Right lobe of liver (tissue), 6 donors: ENCODE measurements at regions not wholly inside any gene's neighbourhood (a gene's known extent, or its start where the extent isn't known, plus 50 kb on each side); places are given as distances from the start of the nearest gene placed in this dataset.

Experiments used
- ATAC-seq, 4 donors: fragments of 200-7000 bp; cut with Tn5 transposase; one replicate each; pipeline ENCODE4 v1.9.1; 2020; ENCODE audit warnings: mild to moderate bottlenecking in 4 of 4, moderate library complexity in 4 of 4
- DNase-seq, 3 donors: peaks; one replicate each; pipeline ENCODE4 v3.0.0-alpha.2; 2020
- H3K27ac ChIP-seq, 3 donors: fragments of 200-600 bp; one replicate each; pipeline ENCODE4 v1.8.0; 2022
- H3K27me3 ChIP-seq, 2 donors: fragments of 200-600 bp; one replicate each; pipeline ENCODE4 v1.8.0; 2022
- H3K36me3 ChIP-seq, 4 donors: fragments of 200-600 bp; sonication (generic) in 1 of 4; one replicate each; pipeline versions ENCODE4 v1.5.1 to v1.8.0; 2017 to 2022; ENCODE audit warnings: control low read depth in 1 of 4
- H3K4me1 ChIP-seq, 4 donors: fragments of 200-600 bp; sonication (generic) in 1 of 4; one replicate each; pipeline versions ENCODE4 v1.5.1 to v1.8.0; 2017 to 2022; ENCODE audit warnings: control low read depth in 1 of 4
- H3K4me3 ChIP-seq, 3 donors: fragments of 200-600 bp; one replicate each; pipeline ENCODE4 v1.8.0; 2022
- H3K9me3 ChIP-seq, 4 donors: fragments of 200-600 bp; sonication (generic) in 1 of 4; one replicate each; pipeline versions ENCODE4 v1.5.1 to v1.8.0; 2017 to 2022; ENCODE audit warnings: control low read depth in 1 of 4
- CTCF ChIP-seq, 4 donors: fragments of 200-600 bp in 3 of 4; fragments of 450-650 bp in 1 of 4; IDR thresholded peaks; one replicate each; pipeline versions ENCODE4 v1.5.1 to v1.8.0; 2016 to 2022; ENCODE audit warnings: antibody characterized with exemption in 4 of 4, mild to moderate bottlenecking in 2 of 4
- POLR2A ChIP-seq: fragments of 450-650 bp; IDR thresholded peaks from one replicate; pipeline ENCODE4 v1.6.1; 2017; ENCODE audit warnings: antibody characterized with exemption, mild to moderate bottlenecking
- WGBS: methylation state at CpG from one replicate; pipeline ENCODE4 v1.1.6; 2018; ENCODE audit warnings: low coverage, low lambda C conversion rate; ENCODE audit not compliant: insufficient coverage; ENCODE audit errors: missing lambda C conversion rate; 5-methylcytosine and 5-hydroxymethylcytosine counted together
- intact Hi-C, 2 donors: fragments of 100-400 bp; cut with DNase I; formaldehyde crosslinking; loops; one replicate each; pipeline versions ENCODE4 v1.11.2 to v1.14.1; 2022
- donor health status: DM: no; HTN: yes; CAD: no.
- donor health status: DM: no; HTN: no; CAD: no.
- donor health status: DM: no; HTN: no; CAD: no.
- donor health status: DM: no; HTN: yes; CAD: no.
- donor health status: DM: no; HTN: yes; CAD: no.

- no peak overlapping the region for H3K4me3 ChIP-seq
- TF ChIP-seq POLR2A: no peak
- no peak for TF ChIP-seq CTCF (IDR thresholded peaks at IDR 0.05)
- DNase-seq: no peak
- intact Hi-C loops: no loop called here
- H3K4me1 ChIP-seq: no peaks in the 10 kb centered on the region
- no peak overlapping the region for H3K27ac ChIP-seq
- H3K9me3 ChIP-seq: no peaks in the 10 kb centered on the region
- no peaks in the 10 kb centered on the region for H3K27me3 ChIP-seq
- no peaks in the 10 kb centered on the region for H3K36me3 ChIP-seq
- WGBS: 78% methylated on average over 5 of the region's 5 CpGs
- ATAC-seq: no peak
Observed at GRCh38 chr6:113476937-113477839, 380.0 kb upstream of the MARCKS start.

GRCh38 chr6:113480616-113481015 lies 376.5 kb upstream of the MARCKS start:
- H3K4me3 ChIP-seq: no peak overlapping the region
- TF ChIP-seq CTCF (IDR thresholded peaks at IDR 0.05): no peak
- no peak for TF ChIP-seq POLR2A
- no peaks in the 10 kb centered on the region for H3K4me1 ChIP-seq
- H3K27me3 ChIP-seq: no peaks in the 10 kb centered on the region
- ATAC-seq (no peak), DNase-seq (no peak)
- 97% methylated on average over 3 of the region's 3 CpGs for WGBS
- no peak overlapping the region for H3K27ac ChIP-seq
- H3K9me3 ChIP-seq: no peaks in the 10 kb centered on the region
- H3K36me3 ChIP-seq: no peaks in the 10 kb centered on the region
- intact Hi-C loops: no loop called here

- ATAC-seq (peak in 1 of 4 donors; percentile 14), DNase-seq (no peak)
- Histone ChIP-seq H3K9me3 (no peaks in the 10 kb centered on the region), H3K36me3 (no peaks in the 10 kb centered on the region), H3K27me3 (no peaks in the 10 kb centered on the region), H3K4me3 (no peak overlapping the region), H3K27ac (no peak overlapping the region), H3K4me1 (no peaks in the 10 kb centered on the region)
- TF ChIP-seq CTCF (IDR thresholded peaks at IDR 0.05): no peak
- TF ChIP-seq POLR2A: no peak
- intact Hi-C loops: no loop called here
- 67% methylated on average over 3 of the region's 4 CpGs for WGBS
Observed at GRCh38 chr6:113481458-113481857, 375.7 kb upstream of the MARCKS start.

- no peaks in the 10 kb centered on the region for H3K4me1 ChIP-seq
- H3K4me3 ChIP-seq: no peak overlapping the region
- no peak for ATAC-seq
- no peaks in the 10 kb centered on the region for H3K36me3 ChIP-seq
- intact Hi-C loops: no loop called here
- H3K9me3 ChIP-seq: no peaks in the 10 kb centered on the region
- no peak for DNase-seq
- no peaks in the 10 kb centered on the region for H3K27me3 ChIP-seq
- TF ChIP-seq POLR2A: no peak
- no peak for TF ChIP-seq CTCF (IDR thresholded peaks at IDR 0.05)
- no peak overlapping the region for H3K27ac ChIP-seq
Observed at GRCh38 chr6:113481910-113482309, 375.2 kb upstream of the MARCKS start.
